HG03460 (cell line): ENCODE measurements at regions not wholly inside any gene's neighbourhood (a gene's known extent, or its start where the extent isn't known, plus 50 kb on each side); places are given as distances from the start of the nearest gene placed in this dataset.
"Not testable (repeated sequence)": the region's sequence is repeated elsewhere in the genome, so short reads cannot be mapped to it uniquely, and the experiment has no call there.

Experiments used
- ATAC-seq: cut with Tn5 transposase; IDR thresholded peaks from one replicate; pipeline ENCODE4 v1.9.1; 2021; ENCODE audit not compliant: unreplicated experiment

DNA sequence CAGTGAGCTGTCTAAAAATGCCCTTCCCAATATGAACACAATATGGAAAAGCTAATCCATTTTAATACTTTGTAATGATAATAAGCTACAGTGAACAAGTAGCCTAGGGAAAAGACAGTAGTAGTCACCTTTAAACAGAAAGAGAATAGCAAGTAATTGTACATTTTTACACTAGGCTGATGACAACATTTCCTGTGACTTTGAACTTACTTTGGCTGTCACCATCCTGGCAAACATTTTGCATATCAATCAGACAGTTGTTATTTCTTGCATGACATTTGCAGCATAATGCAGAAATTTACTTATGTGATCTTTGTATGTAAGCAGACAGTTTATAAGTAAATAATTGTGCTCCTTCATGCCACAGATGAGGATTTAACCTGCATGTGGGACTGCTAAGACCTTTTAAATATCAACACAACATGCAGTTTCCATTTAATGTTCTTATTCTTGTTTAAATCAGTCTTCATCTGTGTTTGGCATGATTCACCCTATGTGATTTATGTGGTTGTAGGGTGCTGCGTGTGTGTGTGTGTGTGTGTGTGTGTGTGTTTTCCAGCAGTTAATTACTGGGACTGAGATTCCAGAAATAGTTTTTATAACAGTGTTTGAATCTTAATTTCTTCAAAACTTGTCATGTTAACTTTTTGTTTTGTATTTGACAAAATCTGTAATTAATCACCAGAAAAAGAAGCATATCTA, 997.1 kb upstream of the ARRDC3 start:
- no peak for ATAC-seq

DNA sequence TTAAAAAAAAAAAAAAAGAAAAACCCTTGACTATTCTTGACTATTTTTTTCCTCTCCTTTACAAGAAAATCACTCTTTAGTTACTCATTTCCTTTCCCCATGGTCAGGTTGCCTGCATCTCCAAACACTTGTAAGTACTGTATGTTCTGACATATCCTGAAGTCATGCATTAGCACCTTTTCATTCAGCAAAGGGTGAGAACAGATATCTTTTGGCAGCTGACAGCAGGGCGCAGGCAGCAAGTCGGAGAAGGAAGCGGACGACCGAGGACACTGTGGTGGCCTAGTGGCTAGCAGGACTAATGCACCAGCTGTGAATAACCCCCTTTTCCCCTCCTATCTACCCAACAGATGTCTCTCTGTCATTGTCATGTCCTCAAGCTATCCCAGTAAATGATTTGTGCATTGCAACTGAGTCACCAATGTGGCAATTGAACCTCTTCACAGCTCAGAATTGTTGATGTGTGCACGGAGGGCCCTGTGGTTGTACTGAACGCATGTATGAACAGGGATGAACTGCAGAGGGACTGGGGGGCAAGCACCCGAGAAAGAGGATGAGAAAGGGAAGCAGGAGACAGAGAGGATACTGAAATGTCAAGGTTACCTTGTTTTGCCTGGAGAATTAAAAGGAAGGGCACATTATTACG, 996.0 kb upstream of the ARRDC3 start:
- ATAC-seq: no peak

DNA sequence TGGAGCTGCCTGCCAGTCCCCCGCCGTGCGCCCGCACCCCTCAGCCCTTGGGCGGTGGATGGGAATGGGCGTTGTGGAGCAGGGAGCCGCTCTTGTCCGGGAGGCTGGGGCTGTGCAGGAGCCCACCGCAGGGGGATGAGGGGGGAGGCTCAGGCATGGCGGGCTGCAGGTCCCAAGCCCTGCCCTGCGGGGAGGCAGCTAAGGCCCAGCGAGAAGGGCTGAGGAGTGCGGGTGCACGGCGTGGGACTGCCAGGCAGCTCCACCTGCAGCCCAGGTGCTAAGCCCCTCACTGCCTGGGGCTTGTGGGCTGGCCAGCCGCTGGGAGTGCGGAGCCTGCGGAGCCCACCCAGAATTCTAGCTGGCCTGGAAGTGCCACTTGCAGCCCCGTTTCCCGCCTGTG, 991.7 kb upstream of the ARRDC3 start:
- ATAC-seq: no peak

DNA sequence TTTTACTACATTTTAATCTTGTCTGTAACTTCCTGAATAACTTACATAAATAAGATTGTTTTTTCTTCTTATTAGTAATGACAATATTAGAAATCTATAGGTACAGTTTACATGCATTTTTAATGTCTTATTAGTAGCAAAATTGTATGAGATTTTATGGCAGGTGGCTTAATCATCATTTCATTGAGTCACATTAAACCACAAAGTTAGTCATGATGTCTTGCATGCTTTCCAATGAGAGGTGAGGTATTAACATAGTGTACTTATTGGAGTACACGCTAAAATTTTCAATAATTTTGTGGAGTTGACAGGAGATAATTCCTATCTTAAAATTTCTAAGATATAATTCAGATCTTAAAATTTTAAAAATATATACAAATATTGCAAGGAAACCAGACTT, 989.6 kb upstream of the ARRDC3 start:
- ATAC-seq: no peak

DNA sequence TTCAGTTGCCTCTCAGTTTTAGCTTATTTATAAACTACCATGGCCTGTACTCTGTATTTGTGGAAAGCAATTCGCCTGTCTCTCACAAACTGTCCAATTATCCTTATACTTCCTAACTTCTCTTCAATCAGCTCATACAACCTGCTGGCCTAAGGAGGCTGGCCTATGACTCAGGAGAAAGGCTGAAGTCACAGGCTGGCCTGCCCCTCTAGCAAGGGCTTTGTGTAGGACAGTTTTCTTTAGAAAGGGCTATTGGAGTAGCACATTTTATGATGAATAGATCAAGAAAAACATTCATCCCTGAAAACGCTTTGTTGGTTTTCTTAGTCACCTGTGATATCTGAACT, 988.7 kb upstream of the ARRDC3 start:
- ATAC-seq: no peak

DNA sequence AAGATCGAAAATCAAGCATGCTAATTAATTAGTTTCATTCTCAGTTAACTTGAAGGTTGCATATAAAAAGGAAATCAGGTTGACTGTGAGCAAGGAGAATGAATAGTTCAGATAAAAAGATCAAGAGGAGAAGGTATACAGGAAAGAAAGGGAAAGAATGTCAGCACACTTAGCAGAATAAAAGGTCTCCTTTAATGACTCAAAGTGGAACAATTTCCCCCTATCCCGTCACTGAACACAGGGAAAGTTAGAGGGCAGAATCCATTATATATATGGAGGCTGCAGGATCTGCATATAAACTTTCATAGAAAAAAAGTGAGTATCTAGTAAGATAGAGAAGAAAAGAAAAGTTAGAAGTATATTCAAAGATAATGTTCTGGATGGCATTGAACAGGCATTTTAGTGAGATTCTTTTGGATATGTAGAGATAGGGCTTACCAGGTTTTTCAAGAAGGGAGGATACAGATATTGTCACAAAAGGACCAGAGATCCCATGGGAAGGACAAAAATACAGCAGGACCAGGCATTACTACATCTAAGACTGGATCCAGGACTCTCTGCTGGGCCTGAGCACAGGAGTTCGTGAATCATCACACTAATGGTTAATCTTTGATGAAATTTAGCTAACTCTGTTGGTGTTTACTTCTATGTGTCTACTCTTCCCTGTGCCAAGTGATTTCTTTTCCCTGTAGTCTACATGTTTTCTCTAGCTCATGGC, 988.2 kb upstream of the ARRDC3 start:
- no peak for ATAC-seq

DNA sequence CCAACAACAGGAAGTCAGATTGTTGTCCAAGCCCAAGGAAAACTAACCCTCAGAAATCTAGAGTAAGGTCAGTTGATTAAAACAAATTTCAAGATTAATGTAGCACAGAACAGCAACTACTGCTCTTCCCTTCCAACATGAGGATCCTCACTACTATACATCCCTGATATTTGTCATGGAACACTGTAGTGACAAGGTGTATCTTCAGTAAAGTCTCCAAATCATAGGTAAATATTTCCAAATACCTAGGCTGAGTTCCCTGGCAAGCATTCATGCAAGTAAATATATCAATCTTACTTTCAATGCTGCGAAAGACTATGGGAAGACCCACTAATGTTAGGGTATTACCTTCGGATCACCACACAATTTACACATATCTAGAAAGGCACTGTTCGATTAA, 986.9 kb upstream of the ARRDC3 start:
- no peak for ATAC-seq

DNA sequence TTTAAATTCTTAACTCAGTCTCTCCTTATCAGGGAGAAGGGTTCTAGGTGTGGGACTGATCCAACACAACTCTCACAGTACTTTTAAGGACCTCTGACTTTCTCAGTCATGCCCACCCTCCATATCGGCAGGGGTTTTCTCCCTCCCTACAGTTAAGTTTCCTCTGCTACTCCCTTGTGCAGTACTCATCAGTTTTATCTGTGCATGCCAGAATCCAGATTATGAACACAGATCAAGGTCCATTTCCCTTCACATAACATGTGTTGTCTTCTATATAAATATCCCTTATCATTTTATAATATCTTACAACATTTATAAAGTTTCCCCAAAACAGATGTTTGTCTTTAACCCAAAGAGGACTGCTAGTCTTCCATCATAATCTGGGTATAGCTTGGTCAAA, 986.5 kb upstream of the ARRDC3 start:
- ATAC-seq: no peak

DNA sequence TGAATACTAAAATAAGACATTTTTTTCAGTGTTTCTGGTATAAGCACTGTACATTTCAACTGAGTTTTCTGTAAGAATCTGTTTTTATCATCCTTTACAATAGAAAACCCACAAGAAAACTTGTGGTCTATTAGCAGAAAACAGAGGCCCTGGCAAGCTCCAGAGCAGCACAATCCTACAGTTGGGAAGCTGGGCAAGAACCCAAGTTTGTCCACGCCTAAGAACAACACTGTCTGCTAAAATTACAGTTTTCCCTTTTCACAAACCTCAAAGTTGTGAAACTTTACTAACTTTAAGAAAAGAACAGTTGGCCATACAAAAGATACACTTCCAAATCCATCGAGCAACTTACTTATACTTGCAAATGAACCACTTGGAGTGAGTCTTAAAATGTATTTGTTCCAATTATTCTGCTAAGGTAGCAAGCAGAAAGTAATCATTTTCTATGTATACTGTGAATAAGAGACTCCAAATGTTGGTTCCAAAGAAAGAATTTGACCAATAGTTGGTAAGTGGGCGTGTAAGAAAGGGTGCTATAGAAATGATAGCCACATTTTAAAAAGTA, 982.0 kb upstream of the ARRDC3 start:
- no peak for ATAC-seq

DNA sequence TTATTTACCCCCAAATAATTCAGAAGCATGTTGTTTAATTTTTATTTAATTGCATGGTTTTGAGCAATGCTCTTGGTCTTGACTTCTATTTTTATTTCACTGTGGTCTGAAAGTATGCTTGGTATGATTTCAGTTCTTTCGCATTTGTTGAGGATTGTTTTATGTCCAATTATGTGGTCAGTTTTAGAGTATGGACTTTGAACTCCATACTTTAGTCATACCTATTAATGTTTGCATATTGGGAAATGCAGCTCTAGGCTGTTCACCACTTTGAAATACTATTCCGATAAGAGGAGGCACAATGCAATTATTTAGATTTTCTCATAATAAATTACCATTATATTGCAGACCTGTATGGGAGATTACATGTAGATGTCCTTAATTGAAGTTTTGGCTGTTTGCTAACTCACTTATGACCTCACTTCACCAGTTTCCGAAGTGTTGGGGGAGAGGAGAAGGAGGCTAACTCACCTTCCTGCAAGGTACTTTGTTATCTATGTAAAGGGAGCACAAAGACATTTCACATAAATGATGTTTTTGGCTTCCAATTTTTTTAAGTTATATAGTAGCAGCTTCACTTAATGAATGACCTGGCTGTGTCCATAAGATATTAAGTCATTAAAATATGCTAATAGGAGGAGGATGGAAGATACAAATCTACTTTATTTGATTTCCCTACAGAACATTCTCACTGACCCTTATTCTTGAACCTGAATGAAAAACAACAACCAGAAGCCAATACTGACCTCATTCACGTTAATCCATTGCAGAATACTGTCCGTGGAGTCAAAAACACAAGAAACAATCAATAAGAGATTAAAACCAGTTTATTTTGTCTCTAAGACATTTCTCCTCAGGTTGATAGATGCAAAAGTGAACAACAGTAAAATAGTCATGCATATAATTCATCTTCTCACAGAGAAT, 970.3 kb upstream of the ARRDC3 start:
- ATAC-seq: no peak

DNA sequence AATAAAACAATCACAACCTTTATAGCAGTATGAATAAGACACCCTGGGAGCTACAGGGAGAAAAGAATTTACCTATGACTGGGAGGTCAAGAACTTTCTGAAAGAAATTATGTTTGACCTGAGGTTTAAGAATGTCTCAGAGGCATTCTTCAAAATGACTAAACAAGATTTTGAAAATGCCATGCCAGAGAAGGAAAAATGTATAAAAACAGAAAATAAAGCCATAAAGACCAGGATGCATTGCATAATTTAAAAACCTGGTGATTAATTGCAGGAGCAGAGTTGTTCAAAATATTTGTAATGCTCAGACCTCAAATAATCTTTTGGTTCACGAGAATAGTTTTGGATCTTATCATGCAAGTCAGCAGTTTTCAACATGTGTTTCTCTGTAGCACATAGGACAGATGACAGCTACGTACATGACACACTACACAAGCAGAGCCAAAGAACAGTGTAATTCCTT, 954.7 kb upstream of the ARRDC3 start:
- ATAC-seq: no peak

DNA sequence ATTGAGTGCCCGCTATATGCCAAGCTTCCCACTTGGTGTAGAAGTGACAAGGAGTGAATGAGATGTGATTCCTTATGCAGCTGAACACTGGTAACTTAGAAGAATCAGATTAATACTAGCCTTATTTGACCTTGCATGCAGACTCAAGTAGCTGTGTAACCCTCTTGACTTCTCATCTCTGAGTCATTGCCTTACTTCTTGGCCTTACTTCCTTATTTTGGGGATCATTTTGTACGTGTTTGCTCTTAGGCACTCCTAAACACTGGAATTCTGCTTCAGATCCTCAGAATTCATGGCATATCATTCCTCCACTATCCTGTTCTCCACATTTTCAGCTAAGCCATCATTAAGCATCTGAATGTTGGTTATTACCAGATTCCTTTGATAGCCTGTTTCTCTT, 948.9 kb upstream of the ARRDC3 start:
- ATAC-seq: no peak

DNA sequence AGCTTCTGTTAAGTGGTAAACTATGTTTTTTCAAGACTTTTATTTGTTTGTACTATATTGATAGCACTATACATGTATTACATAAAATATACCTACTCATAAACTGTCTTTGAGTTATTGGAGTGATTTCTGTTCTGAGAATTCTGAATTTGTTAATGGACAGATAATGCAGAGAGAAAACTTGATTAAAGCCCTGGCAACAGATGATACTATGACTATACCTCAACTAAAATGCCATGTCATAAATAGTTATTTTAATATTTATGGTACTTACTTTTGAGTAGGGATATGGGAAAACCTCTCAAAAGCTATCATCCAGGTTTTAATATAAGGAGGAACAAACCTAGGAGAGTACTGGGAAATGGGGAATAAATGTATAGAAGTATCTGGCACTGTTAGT, 947.2 kb upstream of the ARRDC3 start:
- no peak for ATAC-seq

DNA sequence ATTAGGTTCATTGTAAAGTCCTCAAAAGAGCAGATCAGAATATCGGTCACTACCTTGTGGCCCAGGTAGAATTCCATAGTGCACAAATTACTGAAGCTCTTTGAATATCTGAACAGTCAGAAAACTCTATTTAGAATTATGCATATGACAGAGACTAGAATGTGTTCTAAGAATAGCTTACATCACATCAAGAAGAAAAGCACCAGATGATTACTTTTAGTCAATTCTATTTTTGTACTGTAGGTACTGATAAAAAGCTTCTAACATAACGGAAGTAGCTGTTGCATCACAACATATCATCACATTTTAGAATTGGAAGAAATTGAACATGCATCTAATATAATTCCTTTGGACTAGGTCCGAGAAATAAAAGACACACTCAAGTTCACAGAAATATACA, 946.6 kb upstream of the ARRDC3 start:
- no peak for ATAC-seq

DNA sequence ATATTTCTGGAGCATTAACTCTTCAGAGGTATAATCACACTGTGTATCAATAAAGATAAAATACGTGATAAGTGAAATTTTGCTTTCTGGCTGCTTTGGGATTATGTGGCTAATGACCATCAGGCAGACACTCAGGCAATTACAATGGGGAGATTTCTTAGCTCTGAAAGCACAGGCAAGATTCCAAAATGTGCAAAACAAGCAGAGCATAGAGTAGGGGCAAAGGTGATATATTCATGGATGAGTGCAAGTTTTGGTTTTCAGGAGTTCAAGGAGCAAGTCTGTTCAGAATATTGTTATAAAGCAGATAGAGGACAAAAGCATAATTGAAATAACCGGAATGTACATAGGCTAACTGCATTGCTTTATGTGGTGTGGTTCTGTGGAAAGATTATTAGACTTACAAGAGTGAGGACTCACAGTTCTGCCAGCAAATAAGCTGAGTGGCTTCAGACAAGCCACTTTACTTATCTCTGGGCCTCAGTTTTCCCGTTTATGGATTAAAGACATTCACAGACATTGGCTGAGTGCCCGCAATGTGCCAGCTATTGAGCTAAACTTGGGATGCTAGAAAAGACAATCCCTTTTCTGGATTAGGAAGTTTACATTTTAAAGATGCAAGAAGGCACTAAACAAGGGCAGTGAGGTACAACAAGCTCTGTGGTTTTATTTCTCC, 945.6 kb upstream of the ARRDC3 start:
- ATAC-seq: no peak

DNA sequence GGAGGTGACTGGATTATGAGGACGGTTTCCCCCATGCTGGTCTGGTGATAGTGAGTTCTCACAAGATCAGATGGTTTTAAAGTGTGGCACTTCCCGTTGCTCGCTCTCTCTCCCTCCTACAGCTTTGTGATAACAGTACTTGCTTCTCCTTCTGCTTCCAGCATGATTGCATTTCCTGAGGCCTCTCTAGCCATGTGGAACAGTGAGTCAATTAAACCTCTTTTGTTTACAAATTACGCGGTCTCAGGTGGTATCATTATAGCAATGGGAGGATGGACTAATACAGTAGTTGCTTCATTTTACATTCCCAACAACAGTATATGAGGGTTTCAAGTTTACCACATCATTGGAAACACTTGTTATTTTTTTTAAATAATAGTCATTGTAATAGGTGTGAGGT, 937.3 kb upstream of the ARRDC3 start:
- ATAC-seq: no peak

DNA sequence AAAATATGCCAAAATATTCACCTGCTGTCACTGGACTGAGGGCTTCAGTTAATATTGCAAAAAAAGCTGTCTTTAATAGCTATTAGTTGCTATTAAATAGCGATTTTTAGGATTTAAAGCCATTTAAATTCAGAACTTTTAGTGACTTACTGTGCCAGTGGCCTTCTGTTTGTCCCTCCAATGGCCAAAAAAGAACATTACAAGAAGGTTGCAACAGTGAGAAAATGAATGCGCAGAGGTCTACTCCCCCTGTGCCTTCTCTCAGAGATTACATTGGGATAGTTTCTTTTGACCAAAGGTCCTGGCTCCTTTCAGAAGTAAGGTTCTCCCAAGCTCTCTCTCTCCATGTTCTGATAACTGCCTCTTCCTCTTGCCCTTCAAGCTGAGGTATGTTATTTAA, 930.3 kb upstream of the ARRDC3 start:
- no peak for ATAC-seq

DNA sequence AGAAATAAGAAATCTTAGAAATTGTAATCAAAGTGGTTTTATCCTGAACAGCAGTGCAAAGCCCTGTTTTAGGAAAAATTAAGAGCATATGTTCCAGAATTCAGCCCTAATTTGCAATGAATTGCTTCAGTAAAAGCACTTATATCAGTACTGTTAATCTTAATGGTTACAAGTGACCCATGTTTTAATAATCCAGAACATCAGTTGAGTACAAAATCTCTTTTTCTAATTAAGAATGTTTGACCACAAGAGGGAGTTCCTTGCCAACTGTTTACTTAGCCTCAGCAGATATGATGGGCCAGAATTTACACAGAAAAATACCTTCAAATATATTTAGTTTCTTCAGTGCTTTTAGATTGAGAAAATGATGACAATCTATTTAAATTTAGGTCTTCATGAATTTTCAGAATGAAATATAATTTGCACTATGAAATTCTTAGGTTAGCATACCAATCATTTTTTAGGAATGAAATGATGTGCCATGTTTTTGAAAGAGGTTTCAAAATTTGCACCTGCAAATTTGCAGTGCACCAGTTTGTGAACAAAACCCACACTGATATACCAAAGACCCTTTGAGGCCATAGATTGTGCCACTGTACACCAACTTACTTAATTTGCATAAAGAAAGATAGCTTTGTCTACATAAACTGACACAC, 926.3 kb upstream of the ARRDC3 start:
- no peak for ATAC-seq

DNA sequence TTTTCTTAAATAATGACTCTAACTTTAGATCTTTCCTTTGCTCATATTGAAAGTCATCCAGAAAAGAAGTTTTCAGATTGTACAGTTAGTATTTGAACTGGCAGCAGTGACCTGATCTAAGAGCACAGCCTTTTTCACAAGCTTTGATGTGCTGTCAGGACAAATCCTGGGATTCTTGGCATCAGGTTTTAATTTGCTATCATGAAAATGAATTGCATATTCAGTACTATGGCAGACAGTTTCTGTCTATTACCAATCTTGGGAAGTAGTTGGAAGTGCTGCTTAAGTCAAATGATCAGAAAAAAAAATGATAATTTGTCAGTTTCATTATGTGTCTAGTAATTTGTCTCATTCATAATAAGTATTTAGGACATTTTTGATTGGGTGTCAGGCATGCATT, 925.6 kb upstream of the ARRDC3 start:
- ATAC-seq: no peak

DNA sequence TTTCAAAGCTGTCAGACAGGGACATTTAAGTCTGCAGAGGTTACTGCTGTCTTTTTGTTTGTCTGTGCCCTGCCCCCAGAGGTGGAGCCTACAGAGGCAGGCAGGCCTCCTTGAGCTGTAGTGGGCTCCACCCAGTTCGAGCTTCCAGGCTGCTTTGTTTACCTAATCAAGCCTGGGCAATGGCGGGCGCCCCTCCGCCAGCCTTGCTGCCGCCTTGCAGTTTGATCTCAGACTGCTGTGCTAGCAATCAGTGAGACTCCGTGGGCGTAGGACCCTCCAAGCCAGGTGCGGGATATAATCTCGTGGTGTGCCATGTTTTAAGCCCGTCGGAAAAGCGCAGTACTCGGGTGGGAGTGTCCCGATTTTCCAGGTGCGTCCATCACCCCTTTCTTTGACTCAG, 919.2 kb upstream of the ARRDC3 start:
- ATAC-seq: not testable (repeated sequence)
